B cell (primary cell): ENCODE measurements at regions not wholly inside any gene's neighbourhood (a gene's known extent, or its start where the extent isn't known, plus 50 kb on each side); places are given as distances from the start of the nearest gene placed in this dataset.

Source experiments
- ATAC-seq: fragments of 200-7000 bp; cut with Tn5 transposase; one replicate; pipeline ENCODE4 v1.10.0; 2021; ENCODE audit warnings: low read depth, mild to moderate bottlenecking, moderate number of reproducible peaks, moderate library complexity
- CTCF ChIA-PET: fragments of 350-600 bp; sonication (Branson Sonifier 250); formaldehyde crosslinking; loops from one replicate; lab custom pipeline; 2021; ENCODE audit warnings: antibody characterized with exemption, inconsistent platforms; lab: Charles Lee
- POLR2A ChIA-PET: fragments of 350-600 bp; sonication (Branson Sonifier 250); formaldehyde crosslinking; loops from one replicate; lab custom pipeline; 2021; ENCODE audit warnings: antibody characterized with exemption; lab: Charles Lee
- DNase-seq: peaks from one replicate; pipeline ENCODE4 v3.0.0; 2013
- H2AFZ ChIP-seq: 2 replicates; pipeline ENCODE4 v1.6.1; 2012; ENCODE audit warnings: mild to moderate bottlenecking, low read depth, low read length; ENCODE audit not compliant: insufficient read depth, poor library complexity, severe bottlenecking
- H3K27ac ChIP-seq, 2 donors: 1 replicate in 1 of 2; 2 replicates in 1 of 2; pipeline ENCODE4 v1.5.1; 2012 to 2013; ENCODE audit warnings: low read length in 2 of 2, mild to moderate bottlenecking in 2 of 2, moderate library complexity in 1 of 2
- H3K27me3 ChIP-seq, 4 experiments: fragments of 200-600 bp in 1 of 4; sonication (generic) in 1 of 4; replicated peaks in 1 of 4; 1 replicate in 2 of 4; 2 replicates in 2 of 4; pipeline versions ENCODE4 v1.6.1 to v1.7.0; 2013 to 2016; ENCODE audit warnings: low read length in 3 of 4, mild to moderate bottlenecking in 2 of 4, mixed read lengths in 1 of 4, moderate library complexity in 1 of 4; ENCODE audit not compliant: insufficient read depth in 4 of 4, control insufficient read depth in 3 of 4; ENCODE audit errors: control extremely low read depth in 1 of 4
- H3K36me3 ChIP-seq, 2 experiments: replicated peaks in 1 of 2; 1 replicate in 1 of 2; 2 replicates in 1 of 2; pipeline versions ENCODE4 v1.6.1 to v1.7.1; 2013; ENCODE audit warnings: low read length in 1 of 2; ENCODE audit not compliant: insufficient read depth in 2 of 2, control insufficient read depth in 1 of 2; ENCODE audit errors: control extremely low read depth in 1 of 2, extremely low read depth in 1 of 2
- H3K4me1 ChIP-seq, 2 donors: fragments of 200-600 bp in 1 of 2; sonication (generic) in 1 of 2; 1 replicate in 1 of 2; 2 replicates in 1 of 2; pipeline versions ENCODE4 v1.5.1 to v1.6.1; 2013 to 2017; ENCODE audit warnings: low read length in 2 of 2; ENCODE audit not compliant: control insufficient read depth in 2 of 2, insufficient read depth in 2 of 2
- H3K4me2 ChIP-seq: replicated peaks from 2 replicates; pipeline ENCODE3; 2012; ENCODE audit warnings: mild to moderate bottlenecking, low read depth, low read length; ENCODE audit not compliant: poor library complexity, severe bottlenecking
- H3K4me3 ChIP-seq, 5 experiments: fragments of 200-600 bp in 1 of 5; sonication (generic) in 1 of 5; 1 replicate in 3 of 5; 2 replicates in 2 of 5; pipeline versions ENCODE4 v1.5.1 to v1.7.0; 2011 to 2016; ENCODE audit warnings: low read length in 4 of 5, mild to moderate bottlenecking in 4 of 5, low read depth in 2 of 5, control low read depth in 1 of 5, moderate library complexity in 1 of 5; ENCODE audit not compliant: insufficient read depth in 1 of 5; ENCODE audit errors: control extremely low read depth in 1 of 5, extremely low read depth in 1 of 5
- H3K79me2 ChIP-seq: fragments of 200-600 bp; sonication (generic); one replicate; pipeline ENCODE4 v1.6.0; 2016; ENCODE audit warnings: low read length; ENCODE audit not compliant: control insufficient read depth, insufficient read depth
- H3K9ac ChIP-seq: fragments of 200-600 bp; sonication (generic); 2 replicates; pipeline ENCODE4 v1.6.1; 2017; ENCODE audit warnings: mild to moderate bottlenecking, low read length, moderate library complexity
- H3K9me3 ChIP-seq, 3 donors: one replicate each; pipeline versions ENCODE4 v1.6.1 to v1.7.1; 2013; ENCODE audit warnings: low read length in 2 of 3; ENCODE audit not compliant: control insufficient read depth in 2 of 3, insufficient read depth in 1 of 3; ENCODE audit errors: control extremely low read depth in 1 of 3
- H4K20me1 ChIP-seq: 2 replicates; pipeline ENCODE4 v1.6.0; 2012; ENCODE audit warnings: mild to moderate bottlenecking, low read length; ENCODE audit not compliant: insufficient read depth, control insufficient read depth, poor library complexity, severe bottlenecking
- H3K27ac Mint-ChIP-seq: one replicate; pipeline ENCODE4 v1.8.0; 2021; ENCODE audit warnings: mixed read lengths
- H3K27me3 Mint-ChIP-seq: one replicate; pipeline ENCODE4 v1.8.0; 2021; ENCODE audit warnings: mixed read lengths
- H3K4me1 Mint-ChIP-seq: one replicate; pipeline ENCODE4 v1.8.0; 2021; ENCODE audit warnings: mixed read lengths
- H3K4me3 Mint-ChIP-seq: one replicate; pipeline ENCODE4 v1.8.0; 2021; ENCODE audit warnings: mixed read lengths
- H3K9me3 Mint-ChIP-seq: one replicate; pipeline ENCODE4 v1.8.0; 2022; ENCODE audit warnings: mixed read lengths; ENCODE audit not compliant: insufficient read depth
- EZH2 ChIP-seq: IDR thresholded peaks from 2 replicates; pipeline ENCODE4 v1.6.1; 2012; ENCODE audit warnings: borderline replicate concordance, low read depth, mild to moderate bottlenecking, moderate library complexity, low read length; ENCODE audit not compliant: insufficient read depth, poor library complexity, severe bottlenecking
- WGBS: methylation state at CpG from one replicate; pipeline ENCODE4 v1.1.5; 2013; ENCODE audit warnings: missing lambda C conversion rate; ENCODE audit not compliant: insufficient coverage; 5-methylcytosine and 5-hydroxymethylcytosine counted together
- intact Hi-C: fragments of 100-400 bp; cut with micrococcal nuclease; formaldehyde crosslinking; loops from one replicate; pipeline ENCODE4 v1.10.0; 2022
- TF ChIP-seq, protein P1 (sequence below): fragments of 200-600 bp; IDR thresholded peaks from one replicate; pipeline ENCODE4 v1.8.0; 2022; ENCODE audit warnings: antibody characterized with exemption, mild to moderate bottlenecking

DNA sequence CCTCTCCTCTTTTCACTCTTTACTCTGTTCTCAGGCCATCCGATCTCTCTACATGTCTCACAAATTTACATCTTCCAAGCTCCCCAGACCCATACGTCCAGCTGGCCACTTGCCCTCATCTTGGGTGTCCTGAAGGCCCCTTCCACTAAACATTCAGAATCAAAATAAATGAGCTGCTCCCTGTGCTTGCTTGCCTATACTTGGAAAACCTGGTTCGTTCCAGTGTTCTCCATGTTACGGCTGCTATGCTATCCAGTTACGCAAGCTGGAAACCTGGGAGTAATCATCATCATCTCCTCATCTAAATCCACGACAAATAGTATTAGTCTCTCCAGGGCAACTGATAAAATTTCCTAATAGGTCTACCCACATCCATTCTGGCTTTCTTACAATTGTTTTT lies 165.0 kb upstream of the FBXL17 start:
- no peak for ATAC-seq
- Histone ChIP-seq H3K79me2 (no peaks in the 10 kb centered on the region), H3K27me3 (peaks cover 0 to 2% (median 0%) of the 10 kb centered on the region in 4 experiments), H3K4me1 (no peaks in the 10 kb centered on the region), H2AFZ (no peak overlapping the region), H4K20me1 (no peaks in the 10 kb centered on the region), H3K9me3 (no peaks in the 10 kb centered on the region), H3K9ac (no peak overlapping the region), H3K36me3 (no peaks in the 10 kb centered on the region), H3K27ac (no peak overlapping the region), H3K4me3 (no peak overlapping the region), H3K4me2 (no peak overlapping the region)
- ChIA-PET CTCF (no interaction called here), POLR2A (no interaction called here)
- intact Hi-C loops: no loop called here
- TF ChIP-seq, protein P1, sequence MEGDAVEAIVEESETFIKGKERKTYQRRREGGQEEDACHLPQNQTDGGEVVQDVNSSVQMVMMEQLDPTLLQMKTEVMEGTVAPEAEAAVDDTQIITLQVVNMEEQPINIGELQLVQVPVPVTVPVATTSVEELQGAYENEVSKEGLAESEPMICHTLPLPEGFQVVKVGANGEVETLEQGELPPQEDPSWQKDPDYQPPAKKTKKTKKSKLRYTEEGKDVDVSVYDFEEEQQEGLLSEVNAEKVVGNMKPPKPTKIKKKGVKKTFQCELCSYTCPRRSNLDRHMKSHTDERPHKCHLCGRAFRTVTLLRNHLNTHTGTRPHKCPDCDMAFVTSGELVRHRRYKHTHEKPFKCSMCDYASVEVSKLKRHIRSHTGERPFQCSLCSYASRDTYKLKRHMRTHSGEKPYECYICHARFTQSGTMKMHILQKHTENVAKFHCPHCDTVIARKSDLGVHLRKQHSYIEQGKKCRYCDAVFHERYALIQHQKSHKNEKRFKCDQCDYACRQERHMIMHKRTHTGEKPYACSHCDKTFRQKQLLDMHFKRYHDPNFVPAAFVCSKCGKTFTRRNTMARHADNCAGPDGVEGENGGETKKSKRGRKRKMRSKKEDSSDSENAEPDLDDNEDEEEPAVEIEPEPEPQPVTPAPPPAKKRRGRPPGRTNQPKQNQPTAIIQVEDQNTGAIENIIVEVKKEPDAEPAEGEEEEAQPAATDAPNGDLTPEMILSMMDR: no peak
- TF ChIP-seq EZH2: no peak
- H3K4me1 Mint-ChIP-seq: no peaks in the 10 kb centered on the region
- H3K27ac Mint-ChIP-seq: no peak overlapping the region
- WGBS: 95% methylated on average over 5 of the region's 6 CpGs
- H3K9me3 Mint-ChIP-seq: no peaks in the 10 kb centered on the region
- H3K4me3 Mint-ChIP-seq: no peak overlapping the region
- H3K27me3 Mint-ChIP-seq: no peaks in the 10 kb centered on the region
- no peak for DNase-seq

DNA sequence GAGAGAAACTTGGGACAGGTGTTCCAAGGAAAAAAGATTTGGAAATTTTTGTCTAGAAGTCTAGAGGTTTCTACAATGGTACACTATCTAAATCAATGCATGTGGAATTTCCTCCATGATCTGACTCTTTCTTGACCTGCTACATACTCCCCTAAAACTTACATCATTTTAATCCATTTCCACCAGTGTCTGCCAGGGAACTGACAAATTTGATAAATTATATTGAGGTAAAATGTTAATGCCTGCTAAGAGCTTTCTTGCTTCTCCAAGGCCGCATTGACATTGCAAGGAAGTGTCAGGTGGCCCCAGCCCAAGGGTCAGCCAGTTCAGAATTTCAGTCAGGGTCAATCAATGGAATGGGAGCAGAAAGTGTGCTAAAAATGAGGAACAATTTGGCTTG lies 163.4 kb upstream of the FBXL17 start:
- POLR2A ChIA-PET: no interaction called here
- Mint-ChIP-seq H3K27me3 (no peaks in the 10 kb centered on the region), H3K4me3 (no peak overlapping the region), H3K27ac (no peak overlapping the region), H3K4me1 (no peaks in the 10 kb centered on the region), H3K9me3 (no peaks in the 10 kb centered on the region)
- intact Hi-C loops: no loop called here
- no peak overlapping the region for H3K27ac ChIP-seq
- no peak overlapping the region for H3K4me2 ChIP-seq
- ATAC-seq (no peak), DNase-seq (no peak)
- no peak overlapping the region for H3K4me3 ChIP-seq
- no peaks in the 10 kb centered on the region for H4K20me1 ChIP-seq
- no peak overlapping the region for H2AFZ ChIP-seq
- H3K79me2 ChIP-seq: no peaks in the 10 kb centered on the region
- CTCF ChIA-PET: no interaction called here
- no peak for TF ChIP-seq EZH2
- TF ChIP-seq, protein P1: no peak
- H3K4me1 ChIP-seq: no peaks in the 10 kb centered on the region
- peaks cover 0 to 2% (median 0%) of the 10 kb centered on the region in 4 experiments for H3K27me3 ChIP-seq
- peaks cover 0 to 3% (median 0%) of the 10 kb centered on the region in 3 donors for H3K9me3 ChIP-seq
- WGBS: 38% methylated on average over 1 of the region's 1 CpG
- H3K36me3 ChIP-seq: no peaks in the 10 kb centered on the region
- no peak overlapping the region for H3K9ac ChIP-seq
